Mucosa of descending colon (tissue), 3 donors: ENCODE measurements at regions not wholly inside any gene's neighbourhood (a gene's known extent, or its start where the extent isn't known, plus 50 kb on each side); places are given as distances from the start of the nearest gene placed in this dataset.

Source experiments
- ATAC-seq: fragments of 200-7000 bp; cut with Tn5 transposase; one replicate; pipeline ENCODE4 v1.9.1; 2020; ENCODE audit warnings: mild to moderate bottlenecking, moderate library complexity
- DNase-seq, 3 donors: peaks; one replicate each; pipeline ENCODE4 v3.0.0-alpha.2; 2020
- H3K36me3 ChIP-seq: fragments of 200-600 bp; one replicate; pipeline ENCODE4 v1.8.0; 2021; ENCODE audit warnings: low read depth, mild to moderate bottlenecking
- H3K4me1 ChIP-seq: fragments of 200-600 bp; one replicate; pipeline ENCODE4 v1.8.0; 2021; ENCODE audit warnings: low read depth, mild to moderate bottlenecking
- H3K4me3 ChIP-seq: fragments of 200-600 bp; one replicate; pipeline ENCODE4 v1.8.0; 2021; ENCODE audit warnings: mild to moderate bottlenecking
- H3K9me3 ChIP-seq: fragments of 200-600 bp; one replicate; pipeline ENCODE4 v1.8.0; 2021; ENCODE audit warnings: mild to moderate bottlenecking
- intact Hi-C, 2 donors: fragments of 100-400 bp; cut with DNase I in 1 of 2; cut with micrococcal nuclease in 1 of 2; formaldehyde crosslinking; loops; one replicate each; pipeline versions ENCODE4 v1.11.0 to v1.11.1; 2022; cut with DNase I, micrococcal nuclease
- TF ChIP-seq, protein P1 (sequence below): fragments of 200-600 bp; IDR thresholded peaks from one replicate; pipeline ENCODE4 v1.8.0; 2022; ENCODE audit warnings: antibody characterized with exemption, mild to moderate bottlenecking
- donor health status: DM: no; HTN: no; CAD: no; lungs with moderate emphysema.
- donor health status: DM: no; HTN: no; CAD: no.
- donor health status: DM: no; HTN: yes; CAD: no.

DNA sequence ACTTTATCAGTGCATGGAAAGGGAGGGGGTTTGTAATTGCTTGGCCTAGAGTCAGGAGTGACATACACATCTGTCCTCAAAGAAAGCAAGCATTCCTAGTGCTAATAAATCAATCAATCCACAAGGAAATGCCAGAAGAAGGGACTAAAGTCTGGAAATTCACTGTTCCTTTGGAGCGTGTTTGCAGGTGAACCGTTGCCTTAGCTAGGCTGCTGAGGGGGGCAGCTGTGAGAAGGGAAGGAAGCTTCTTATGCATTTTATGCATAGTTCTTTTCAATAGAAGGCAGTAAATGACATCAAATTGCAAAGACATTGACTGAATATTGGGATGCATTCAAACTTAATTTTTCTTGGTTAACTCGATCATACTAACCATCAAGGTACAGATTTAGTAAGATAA, 1092.5 kb upstream of the SEMA6A start:
- TF ChIP-seq, protein P1, sequence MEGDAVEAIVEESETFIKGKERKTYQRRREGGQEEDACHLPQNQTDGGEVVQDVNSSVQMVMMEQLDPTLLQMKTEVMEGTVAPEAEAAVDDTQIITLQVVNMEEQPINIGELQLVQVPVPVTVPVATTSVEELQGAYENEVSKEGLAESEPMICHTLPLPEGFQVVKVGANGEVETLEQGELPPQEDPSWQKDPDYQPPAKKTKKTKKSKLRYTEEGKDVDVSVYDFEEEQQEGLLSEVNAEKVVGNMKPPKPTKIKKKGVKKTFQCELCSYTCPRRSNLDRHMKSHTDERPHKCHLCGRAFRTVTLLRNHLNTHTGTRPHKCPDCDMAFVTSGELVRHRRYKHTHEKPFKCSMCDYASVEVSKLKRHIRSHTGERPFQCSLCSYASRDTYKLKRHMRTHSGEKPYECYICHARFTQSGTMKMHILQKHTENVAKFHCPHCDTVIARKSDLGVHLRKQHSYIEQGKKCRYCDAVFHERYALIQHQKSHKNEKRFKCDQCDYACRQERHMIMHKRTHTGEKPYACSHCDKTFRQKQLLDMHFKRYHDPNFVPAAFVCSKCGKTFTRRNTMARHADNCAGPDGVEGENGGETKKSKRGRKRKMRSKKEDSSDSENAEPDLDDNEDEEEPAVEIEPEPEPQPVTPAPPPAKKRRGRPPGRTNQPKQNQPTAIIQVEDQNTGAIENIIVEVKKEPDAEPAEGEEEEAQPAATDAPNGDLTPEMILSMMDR: no peak
- Histone ChIP-seq H3K4me3 (no peak overlapping the region), H3K36me3 (no peaks in the 10 kb centered on the region), H3K4me1 (no peaks in the 10 kb centered on the region), H3K9me3 (no peaks in the 10 kb centered on the region)
- ATAC-seq (no peak), DNase-seq (no peak)
- intact Hi-C loops: no loop called here

DNA sequence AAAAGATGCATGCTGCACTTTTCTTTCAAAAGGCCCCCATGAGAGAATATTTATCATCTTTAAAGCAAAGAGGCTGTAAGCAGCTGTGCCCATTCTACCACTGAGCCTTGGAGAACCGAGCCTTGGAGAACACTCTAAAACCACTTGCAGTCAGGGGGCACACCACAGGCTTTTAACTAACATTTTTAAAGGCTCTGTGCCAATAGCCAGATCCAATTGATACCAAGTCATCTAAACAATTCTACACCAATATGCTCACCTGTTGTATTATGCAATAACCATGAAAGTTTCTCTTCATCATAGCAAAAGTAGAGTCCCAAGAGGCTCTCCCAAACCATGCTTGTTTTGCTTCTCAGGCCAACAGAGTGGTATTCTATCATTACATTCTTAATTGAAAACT, 1090.5 kb upstream of the SEMA6A start:
- Histone ChIP-seq H3K4me3 (no peak overlapping the region), H3K4me1 (no peaks in the 10 kb centered on the region), H3K36me3 (no peaks in the 10 kb centered on the region), H3K9me3 (no peaks in the 10 kb centered on the region)
- ATAC-seq (no peak), DNase-seq (no peak)
- TF ChIP-seq, protein P1: no peak
- intact Hi-C loops: no loop called here

GRCh38 chr5:117662361-117662760, 1087.7 kb upstream of the SEMA6A start:
- Histone ChIP-seq H3K4me1 (no peaks in the 10 kb centered on the region), H3K9me3 (no peaks in the 10 kb centered on the region), H3K36me3 (no peaks in the 10 kb centered on the region), H3K4me3 (no peak overlapping the region)
- ATAC-seq: no peak
- TF ChIP-seq, protein P1: no peak
- no peak for DNase-seq
- intact Hi-C loops: no loop called here

DNA sequence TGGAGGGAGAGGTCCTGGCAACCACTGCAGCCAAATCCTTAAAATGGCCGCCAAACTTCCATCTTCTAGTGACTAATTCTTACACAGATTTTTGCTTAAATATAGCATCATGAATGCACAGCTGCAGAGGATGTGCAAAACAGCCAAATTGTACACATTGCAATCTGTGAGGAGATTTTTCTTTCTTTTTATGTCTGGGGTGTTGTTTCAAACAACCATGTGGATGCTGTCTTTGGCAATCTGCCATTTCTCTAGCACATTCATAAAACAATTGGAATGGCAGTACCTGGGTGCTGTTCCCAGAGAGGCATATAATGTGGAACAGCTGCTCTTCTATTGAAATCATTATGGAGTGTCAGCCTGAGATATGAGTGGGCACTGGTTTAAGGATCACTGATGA, 1082.9 kb upstream of the SEMA6A start:
- Histone ChIP-seq H3K4me1 (no peaks in the 10 kb centered on the region), H3K9me3 (no peaks in the 10 kb centered on the region), H3K36me3 (no peaks in the 10 kb centered on the region), H3K4me3 (no peak overlapping the region)
- TF ChIP-seq, protein P1: no peak
- intact Hi-C loops: no loop called here
- DNase-seq: no peak
- ATAC-seq: no peak

DNA sequence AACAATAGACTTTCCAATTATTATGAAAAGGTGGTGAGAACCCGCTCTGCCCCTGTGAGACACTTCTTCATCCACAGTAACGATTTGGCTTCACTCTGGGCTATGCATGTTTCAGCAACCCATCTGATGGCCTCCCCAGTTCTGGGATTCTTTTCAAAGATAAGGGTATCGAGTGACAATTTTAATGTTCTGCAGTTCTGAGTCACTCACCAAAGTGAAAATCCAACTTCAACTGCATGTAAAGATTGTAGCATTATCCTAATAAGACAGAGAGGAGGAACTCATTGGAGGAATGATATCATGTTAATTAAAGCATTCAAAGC, 1078.3 kb upstream of the SEMA6A start:
- Histone ChIP-seq H3K36me3 (no peaks in the 10 kb centered on the region), H3K9me3 (no peaks in the 10 kb centered on the region), H3K4me3 (no peak overlapping the region), H3K4me1 (no peaks in the 10 kb centered on the region)
- TF ChIP-seq, protein P1: no peak
- ATAC-seq (no peak), DNase-seq (no peak)
- intact Hi-C loops: no loop called here
